Ramos (cell line): ENCODE measurements at regions not wholly inside any gene's neighbourhood (a gene's known extent, or its start where the extent isn't known, plus 50 kb on each side); places are given as distances from the start of the nearest gene placed in this dataset.
"Not testable (repeated sequence)": the region's sequence is repeated elsewhere in the genome, so short reads cannot be mapped to it uniquely, and the experiment has no call there.

Experiments used
- in situ Hi-C: fragments of 300-500 bp; cut with MboI; formaldehyde crosslinking; loops from one replicate; pipeline ENCODE4 v1.14.3; 2022; ENCODE audit warnings: low sequenced_read_pairs; ENCODE audit not compliant: unreplicated experiment

DNA sequence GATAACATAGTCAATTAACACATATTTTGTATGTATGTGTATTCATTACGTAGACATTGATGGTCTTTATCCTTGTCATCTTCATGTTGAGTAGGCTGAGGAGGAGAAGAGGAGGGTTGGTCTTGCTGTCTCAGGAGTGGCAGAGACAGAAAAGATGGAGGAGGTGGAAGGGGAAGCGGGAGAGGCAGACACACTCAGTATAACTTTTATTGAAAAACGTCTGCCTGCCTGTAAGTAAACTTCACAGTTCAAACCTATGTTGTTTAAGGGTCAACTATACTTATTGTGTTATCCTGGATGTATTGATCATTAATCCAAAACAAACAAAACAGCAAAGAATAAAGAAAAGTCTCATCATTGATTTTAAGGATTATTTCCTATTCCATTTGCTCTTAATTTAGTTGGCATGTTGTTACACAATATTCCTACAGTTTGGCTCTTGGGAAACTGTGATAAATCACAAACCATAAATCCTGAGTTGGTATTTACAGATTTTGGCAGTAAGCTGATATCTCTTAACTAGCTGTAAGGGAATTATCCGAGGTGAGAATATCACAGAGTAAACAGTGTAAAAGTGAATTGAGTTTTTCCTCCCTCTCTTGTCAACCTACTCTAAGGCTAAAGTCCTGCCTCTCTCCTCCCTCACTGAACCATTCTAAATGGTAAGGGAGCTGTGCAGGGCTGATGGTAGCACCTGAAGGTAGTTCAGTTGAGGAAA is 487.2 kb downstream of the SPATA31D1 start:
- in situ Hi-C loops, result no loop called here

DNA sequence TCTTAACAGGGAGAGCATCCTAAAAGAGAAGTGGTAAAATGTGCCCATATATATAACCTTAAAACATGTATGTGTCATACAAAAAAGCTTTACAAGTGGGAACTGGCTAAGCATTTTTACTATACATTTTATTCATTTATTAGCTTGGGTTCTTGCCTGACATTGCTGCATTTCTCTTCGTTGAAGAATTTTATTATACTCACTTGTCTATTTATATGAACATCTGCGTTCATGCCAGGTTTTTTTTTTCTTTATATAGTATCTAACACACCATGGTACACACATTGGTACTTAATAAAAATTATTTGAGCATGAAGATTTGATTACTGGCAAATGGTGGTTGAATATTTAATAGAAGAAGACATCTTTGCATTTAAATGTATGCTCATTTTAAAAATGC is 492.3 kb downstream of the SPATA31D1 start:
- in situ Hi-C loops, result no loop called here

DNA sequence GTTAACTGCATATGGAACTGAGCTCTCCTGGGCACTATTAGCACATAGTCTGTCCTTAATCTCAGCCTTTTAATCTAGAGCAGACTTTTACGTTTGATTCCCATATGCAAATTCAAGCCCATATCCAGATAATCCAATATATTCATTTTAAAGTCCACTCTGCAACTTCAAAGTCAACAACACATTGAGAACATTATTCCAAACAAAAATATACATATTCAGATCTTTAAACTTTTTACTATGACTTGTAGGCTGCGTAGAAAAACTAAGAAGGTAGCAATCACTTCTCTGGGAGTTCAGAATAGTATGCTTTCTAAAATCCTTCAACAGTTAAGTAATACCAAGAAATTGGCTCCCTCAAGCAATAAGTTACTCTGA is 499.4 kb downstream of the SPATA31D1 start:
- in situ Hi-C loops, result no loop called here

DNA sequence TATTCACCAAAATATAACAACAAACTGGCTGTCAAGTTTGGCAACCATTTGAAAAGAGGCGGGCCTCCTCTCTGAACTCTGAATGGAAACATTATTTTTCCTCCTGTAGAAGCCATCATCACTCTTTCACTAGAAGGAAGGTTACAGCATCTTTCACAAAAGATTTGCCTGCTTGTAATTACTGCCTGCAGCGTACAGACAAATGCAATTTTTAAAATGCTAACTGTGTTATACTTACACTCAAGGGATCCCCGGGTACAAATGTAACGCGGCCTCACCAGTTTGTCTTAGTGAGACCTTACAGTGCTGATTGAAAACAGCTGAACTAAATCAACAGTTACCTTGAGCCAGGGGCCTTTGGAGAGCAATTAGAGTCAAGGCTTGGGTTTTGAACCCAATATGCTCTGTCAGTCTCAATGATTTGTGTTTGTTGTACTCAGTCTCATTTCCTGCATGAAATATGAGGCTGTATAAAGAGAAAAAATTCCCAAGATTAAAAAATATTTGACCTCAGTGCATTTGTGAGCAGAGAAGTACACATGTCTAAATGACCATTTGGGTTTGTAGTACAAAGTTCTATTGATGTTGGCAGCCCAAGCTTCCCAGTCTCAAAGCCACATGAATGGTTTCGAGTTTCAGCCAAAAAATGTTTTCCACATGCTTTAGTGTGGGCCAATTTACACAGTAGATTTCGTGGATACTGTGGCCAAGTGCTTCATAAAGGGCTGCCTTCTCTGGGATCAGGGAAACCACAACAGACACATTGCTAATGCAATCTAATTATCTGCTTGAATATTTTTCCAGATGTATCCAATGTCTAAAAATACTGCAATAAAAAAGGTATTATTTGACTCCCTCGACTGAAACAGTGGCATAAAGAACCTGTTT is 500.0 kb downstream of the SPATA31D1 start:
- in situ Hi-C loops, result no loop called here

DNA sequence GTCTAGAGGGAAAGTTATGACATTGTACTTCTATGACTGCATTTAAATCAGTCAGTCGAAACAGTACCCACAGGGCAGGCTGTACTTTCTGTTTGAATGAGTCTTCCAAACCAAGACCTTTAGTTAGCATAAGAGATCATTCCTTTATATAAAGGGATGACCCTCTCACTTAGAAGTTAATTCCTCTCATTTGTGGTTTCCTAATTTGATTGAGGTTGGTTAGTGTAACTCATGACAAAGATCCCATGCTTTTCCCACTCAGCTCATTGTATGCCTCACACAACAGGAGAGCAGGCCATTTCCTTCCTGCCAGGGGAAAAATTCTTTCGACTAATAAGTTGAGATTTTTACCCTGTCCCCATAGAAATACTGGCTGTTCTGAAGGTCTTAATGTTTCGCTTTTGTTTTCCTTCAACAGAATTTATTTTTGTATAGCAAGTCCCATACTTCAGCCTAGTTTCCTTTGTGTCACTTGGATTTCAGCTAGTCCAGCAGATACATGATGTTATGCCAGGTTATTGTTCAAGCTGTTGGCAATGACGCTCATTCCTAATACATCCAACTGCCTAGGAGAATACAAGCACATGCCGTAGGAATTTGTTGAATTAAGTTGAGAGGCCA is 500.7 kb downstream of the SPATA31D1 start:
- in situ Hi-C loops, result no loop called here

DNA sequence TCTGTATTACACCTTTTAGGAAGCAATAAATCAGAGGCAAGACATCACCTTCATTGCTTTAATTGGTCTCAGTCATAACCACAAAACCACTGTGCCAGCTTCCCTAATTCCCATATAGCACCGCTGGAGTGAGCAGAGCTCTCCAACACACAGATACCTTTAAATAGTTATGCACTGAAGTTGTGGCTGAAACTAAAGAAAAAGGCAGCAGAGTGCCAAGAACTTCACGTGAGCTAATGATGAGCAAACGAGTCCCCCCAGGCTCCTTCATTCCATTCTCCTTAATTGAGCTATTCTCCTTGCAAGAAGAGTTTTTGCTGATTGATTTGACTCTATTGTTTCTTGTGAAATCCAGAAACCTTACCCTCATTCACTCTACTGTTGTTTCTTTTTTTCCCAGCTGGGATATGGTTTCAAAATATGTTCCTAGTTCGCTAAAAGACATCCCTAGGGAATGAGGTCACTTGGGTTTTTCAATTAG is 501.5 kb downstream of the SPATA31D1 start:
- in situ Hi-C loops, result no loop called here

DNA sequence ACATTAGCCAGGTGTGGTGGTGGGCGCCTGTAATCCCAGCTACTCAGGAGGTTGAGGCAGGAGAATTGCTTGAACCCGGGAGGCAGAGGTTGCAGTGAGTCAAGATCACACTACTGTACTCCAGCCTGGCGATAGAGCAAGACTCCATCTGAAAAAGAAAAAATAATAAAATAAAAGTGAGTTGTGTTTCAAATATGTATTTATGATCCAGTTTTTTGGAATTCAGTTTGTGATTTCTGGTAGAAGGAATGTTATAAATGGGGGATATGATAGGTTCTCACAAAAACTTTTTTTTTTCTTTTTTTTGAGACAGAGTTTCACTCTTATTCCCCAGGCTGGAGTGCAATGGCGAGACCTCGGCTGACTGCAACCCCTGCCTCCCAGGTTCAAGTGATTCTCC is 502.2 kb downstream of the SPATA31D1 start:
- in situ Hi-C loops, result not testable (repeated sequence)

DNA sequence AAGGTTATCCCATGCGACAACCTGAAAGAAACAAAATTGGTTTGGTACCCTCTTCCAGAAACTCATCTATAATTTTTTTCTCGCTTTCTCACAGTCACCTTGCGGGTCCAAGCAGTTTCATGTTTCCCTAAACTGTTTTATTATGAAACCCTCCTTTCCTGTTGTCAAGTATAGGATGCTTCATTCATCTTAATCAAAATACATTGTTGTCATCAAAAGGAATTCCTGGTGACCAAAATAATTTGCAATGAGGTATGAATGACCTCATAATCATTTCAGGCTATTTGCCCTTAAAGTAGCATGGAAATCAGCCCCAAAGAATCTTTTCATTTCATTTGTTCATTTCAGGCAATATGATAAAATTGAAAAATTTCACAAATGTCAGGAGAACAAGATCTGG is 503.0 kb downstream of the SPATA31D1 start:
- in situ Hi-C loops, result no loop called here

DNA sequence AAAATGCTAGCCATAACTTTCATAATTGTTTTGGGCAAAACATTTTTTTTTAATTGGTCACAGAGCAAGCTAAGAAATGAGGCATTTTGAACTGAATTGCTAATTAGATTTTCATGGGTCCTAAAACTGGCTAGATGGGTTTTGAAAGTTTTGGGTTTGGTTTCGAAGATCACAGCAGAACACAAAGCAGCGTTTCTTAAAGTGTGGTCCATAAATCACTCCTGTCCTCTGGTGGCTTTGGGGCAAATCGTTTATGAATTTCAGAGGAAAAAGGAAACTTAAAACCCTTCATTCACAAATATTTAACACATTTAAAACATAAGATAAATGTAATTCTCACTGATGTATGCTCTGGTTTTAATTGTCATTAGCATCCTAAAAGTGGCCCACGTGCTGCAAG is 503.7 kb downstream of the SPATA31D1 start:
- in situ Hi-C loops, result no loop called here

DNA sequence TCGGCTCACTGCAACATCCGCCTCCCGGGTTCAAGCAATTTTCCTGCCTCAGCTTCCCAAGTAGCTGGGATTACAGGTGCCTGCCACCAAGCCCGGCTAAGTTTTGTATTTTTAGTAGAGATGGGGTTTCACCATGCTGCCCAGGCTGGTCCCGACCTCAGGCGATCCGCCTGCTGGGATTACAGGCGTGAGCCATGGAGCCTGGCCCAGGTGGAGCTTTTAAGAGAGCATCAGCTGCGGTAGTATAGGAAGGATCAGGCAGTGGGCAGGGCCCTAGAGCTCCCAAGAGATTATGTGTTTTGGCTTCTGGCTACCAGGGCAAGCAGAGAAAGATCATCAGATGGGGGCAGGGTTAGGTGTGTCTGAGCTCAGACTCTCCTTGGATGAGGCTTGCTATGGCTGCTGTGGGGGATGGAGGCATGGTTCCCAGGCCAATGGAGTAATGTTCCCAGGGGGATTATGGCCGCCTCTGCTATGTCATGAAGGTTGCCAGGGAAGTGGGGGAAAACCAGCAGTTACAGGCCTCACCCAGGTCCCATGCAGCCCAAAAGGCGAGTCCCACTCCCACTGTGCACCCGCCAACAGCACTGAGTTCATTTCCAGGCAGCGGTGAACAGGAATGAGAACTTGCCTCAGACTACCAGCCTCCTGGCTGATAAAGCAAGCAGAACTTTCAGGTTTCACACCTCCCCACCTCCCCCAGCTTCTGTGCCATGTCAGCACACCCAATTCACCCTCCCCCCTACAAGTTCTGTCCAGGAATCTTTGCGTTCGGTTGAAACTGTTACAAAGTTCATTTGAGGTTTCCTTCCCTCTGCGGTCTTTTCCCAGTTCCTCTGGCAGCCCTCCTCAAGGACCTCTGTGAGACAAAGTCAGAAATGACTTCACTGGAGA is 507.6 kb downstream of the SPATA31D1 start:
- in situ Hi-C loops, result no loop called here

DNA sequence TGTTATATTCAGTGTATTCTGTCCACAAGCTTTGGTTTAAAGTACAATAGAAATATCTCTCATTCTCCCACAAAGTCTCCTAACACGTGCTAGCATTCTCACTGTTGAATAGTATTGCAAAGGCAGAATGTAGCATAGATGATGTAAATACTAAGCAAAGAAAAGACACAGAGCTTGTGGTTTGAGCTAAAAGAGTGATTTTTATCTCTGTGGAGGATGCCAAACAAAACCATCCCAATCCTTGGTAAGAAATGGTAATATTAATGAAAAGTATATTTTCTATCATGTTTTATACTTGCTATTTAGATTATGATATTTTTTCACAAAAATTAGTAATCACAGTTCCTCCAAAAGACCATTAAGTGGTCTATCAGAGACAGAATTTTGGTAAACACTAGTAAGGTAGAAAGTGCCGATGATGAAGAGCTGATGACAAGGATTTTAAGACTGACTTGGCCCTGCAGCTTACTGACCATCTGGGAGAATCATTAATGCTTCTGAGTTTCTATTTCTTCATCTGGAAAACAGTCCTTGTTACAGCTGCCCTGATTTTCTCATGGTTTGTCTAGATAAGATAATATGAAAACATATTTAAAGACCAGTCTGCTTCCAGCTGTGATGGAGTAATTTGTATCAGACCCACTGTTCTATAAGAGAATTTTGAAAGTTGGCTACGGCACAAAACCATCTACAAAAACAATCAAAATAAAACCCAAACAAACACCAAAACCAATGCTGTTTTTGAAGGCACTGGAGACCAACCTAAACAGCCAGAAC is 510.2 kb downstream of the SPATA31D1 start:
- in situ Hi-C loops, result no loop called here

DNA sequence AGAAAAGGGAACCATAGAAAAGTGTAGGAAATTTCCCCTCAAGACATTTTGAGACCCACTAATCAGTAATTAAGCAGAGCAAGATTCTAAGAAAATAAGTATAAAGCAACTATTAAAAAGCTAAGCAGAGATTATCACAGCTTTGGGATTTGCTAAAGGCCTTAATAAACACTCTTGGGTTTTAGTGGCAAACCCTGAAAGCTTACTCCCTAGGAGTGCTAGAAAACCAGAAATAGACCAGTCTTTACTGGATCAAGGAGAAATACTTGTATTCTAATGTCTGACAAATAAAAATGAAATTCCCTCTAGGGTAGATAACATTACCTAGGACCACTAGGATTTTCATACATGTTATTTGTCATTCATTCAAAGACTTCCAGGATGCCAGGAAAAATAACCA is 510.8 kb downstream of the SPATA31D1 start:
- in situ Hi-C loops, result no loop called here

DNA sequence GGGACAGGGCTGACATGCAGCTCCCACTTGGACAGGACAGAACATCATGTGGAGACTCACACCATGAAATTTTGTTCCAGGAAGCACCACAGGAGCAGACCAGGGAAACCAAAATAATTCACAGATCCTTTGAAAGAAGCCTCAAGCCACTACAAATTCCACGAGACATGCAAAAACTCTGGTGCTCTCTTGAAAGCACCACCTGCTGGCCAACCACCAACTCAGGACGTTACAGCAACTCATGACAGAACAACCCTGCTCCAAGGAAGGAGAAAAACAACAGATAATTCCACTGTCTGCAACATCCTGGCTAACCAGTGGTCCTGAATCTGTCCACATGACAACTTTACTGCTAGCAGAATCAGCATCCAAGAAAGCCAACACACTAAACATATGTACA is 516.0 kb downstream of the SPATA31D1 start:
- in situ Hi-C loops, result no loop called here

DNA sequence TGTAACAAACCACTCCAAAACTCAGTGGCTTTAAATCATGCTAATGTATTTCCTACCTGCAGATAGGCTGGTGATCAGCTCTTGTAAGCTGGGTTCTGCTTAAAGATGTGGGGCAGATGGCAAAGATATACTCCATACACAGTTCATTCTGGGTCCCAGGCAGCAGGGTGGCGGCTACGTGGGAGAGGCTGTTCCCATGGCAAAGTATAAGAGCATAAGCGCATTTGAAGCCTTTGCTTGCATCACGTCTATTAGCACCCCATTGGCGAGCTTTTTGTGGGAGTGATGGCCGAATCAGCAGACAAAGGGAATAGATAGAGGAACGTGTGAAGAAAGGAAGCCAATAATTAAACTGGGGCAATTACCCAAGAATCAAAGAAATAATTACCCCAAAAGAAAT is 523.1 kb downstream of the SPATA31D1 start:
- in situ Hi-C loops, result no loop called here

DNA sequence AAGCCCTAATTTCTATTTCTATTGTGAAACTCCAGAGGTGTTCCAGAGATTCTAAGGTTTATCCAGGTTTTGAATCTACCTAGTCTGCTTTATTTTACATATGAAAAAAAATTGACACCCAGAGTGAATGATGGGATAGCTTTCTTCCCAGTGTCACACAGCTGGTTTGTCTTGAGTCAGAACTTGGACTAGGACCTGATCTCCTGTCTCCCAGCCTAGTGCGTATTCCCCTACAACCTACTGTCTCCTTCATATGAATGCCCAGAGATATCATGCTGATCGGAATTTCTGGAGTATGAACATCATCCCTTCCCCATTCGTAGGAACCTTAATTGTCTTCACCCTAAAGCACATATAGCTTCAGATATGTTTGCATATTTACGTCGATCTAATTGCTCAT is 524.2 kb downstream of the SPATA31D1 start:
- in situ Hi-C loops, result no loop called here

DNA sequence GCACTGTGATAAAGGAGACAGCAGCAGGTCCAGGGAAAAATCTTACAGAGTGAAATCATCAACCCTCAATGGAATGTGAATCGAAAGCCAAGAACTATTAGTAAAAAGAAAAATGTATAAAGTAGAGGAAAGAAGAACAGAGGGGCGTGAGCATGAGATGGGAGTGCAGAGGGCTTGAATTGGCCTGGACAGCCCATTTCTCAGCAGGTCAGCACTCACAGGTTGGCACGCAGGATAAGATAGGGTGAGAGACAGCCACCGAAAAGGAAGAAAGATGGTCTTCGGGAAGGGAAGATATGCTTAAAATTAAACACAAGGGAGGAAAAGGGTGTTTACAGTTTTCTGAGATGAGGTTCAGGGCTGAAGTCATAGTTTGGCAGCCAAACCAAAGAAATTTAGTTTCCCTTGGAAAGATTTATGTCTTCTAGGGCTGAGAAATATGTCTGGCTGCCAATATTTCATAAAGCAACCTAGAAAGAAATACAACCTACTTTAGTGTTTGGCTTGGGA is 524.7 kb downstream of the SPATA31D1 start:
- in situ Hi-C loops, result no loop called here

DNA sequence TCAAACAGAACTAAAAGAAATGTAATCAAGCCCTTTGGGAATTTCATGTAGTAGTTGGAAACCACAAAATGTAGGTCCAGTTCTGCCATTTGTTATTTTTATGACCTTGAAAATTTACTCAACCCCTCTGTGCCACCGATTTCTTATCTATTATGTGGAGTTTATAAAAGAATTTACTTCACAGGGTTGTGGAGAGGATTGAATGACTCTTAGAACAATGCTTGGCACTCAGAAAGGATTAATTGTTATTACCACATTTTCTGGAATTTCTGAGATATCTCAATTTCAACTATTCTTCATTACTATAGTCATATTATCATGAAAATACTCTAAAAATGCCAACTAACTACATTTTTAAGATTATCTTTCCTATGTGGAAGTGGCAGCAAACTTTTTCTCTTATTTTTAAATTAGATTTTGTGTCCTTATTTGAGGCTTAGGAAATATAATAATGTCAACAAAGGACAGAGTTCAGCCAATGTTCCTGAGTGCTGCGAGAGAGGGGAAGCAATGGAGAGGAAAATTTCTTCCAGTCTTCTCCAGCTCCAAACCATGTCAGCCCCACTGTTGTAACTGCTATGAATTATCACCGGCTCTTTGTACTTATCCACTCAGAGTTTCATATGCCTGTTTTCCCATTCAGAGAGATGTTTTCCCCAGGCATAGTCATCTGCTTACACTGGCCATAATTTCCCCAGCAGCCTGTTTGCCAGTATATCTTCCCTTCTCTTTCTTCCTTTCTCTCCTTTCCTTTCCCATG is 525.6 kb downstream of the SPATA31D1 start:
- in situ Hi-C loops, result no loop called here

DNA sequence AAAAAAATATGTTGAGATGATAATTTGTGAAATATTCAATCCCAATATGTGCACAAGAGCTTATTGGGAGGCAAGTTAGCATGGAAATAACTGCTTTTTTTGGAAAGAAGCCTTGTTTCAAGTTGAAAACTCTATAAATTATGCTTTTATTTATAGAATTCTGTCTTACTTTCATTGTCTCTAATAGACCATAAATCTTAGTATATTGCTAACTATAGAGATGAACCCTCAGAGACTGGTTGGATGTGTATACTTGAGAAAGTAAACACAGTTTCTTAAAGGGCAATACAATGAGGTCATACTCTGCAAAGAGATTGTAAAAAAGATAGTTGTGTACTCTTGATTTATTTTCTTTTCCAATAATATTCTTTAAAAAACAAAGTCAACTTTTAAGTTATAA is 530.3 kb downstream of the SPATA31D1 start:
- in situ Hi-C loops, result no loop called here
